ENCODE measurements at regions not wholly inside any gene's neighbourhood (a gene's known extent, or its start where the extent isn't known, plus 50 kb on each side); places are given as distances from the start of the nearest gene placed in this dataset.

GRCh38 chr9:89770531-89771174, 165.8 kb downstream of the GADD45G start:
- no peaks in the 10 kb centered on the region for H3K9me3 ChIP-seq (ENCODE audit: control insufficient read depth, insufficient read depth, low read depth, low read length)
- H3K4me3 ChIP-seq (ENCODE audit: low read depth, low read length): no peak overlapping the region
- no peaks in the 10 kb centered on the region for H3K4me1 ChIP-seq (ENCODE audit: control insufficient read depth, insufficient read depth, low read length)
- no peaks in the 10 kb centered on the region for H3K27me3 ChIP-seq (ENCODE audit: control insufficient read depth, insufficient read depth, low read length)
- no peak overlapping the region for H3K9ac ChIP-seq (ENCODE audit: low read length)
- H3K27ac ChIP-seq (ENCODE audit: low read depth, low read length): no peak overlapping the region
- H3K36me3 ChIP-seq (ENCODE audit: control insufficient read depth, insufficient read depth, low read length): no peaks in the 10 kb centered on the region

- Histone ChIP-seq H3K27ac (ENCODE audit: low read depth, low read length) (no peak overlapping the region), H3K27me3 (ENCODE audit: control insufficient read depth, insufficient read depth, low read length) (no peaks in the 10 kb centered on the region), H3K9me3 (ENCODE audit: control insufficient read depth, insufficient read depth, low read depth, low read length) (no peaks in the 10 kb centered on the region), H3K9ac (ENCODE audit: low read length) (no peak overlapping the region), H3K36me3 (ENCODE audit: control insufficient read depth, insufficient read depth, low read length) (no peaks in the 10 kb centered on the region), H3K4me3 (ENCODE audit: low read depth, low read length) (no peak overlapping the region), H3K4me1 (ENCODE audit: control insufficient read depth, insufficient read depth, low read length) (no peaks in the 10 kb centered on the region)
Observed at GRCh38 chr9:89771205-89771604, 166.4 kb downstream of the GADD45G start.

- Histone ChIP-seq H3K9ac (ENCODE audit: low read length) (no peak overlapping the region), H3K36me3 (ENCODE audit: control insufficient read depth, insufficient read depth, low read length) (no peaks in the 10 kb centered on the region), H3K27ac (ENCODE audit: low read depth, low read length) (no peak overlapping the region), H3K4me1 (ENCODE audit: control insufficient read depth, insufficient read depth, low read length) (no peaks in the 10 kb centered on the region), H3K4me3 (ENCODE audit: low read depth, low read length) (no peak overlapping the region), H3K9me3 (ENCODE audit: control insufficient read depth, insufficient read depth, low read depth, low read length) (no peaks in the 10 kb centered on the region), H3K27me3 (ENCODE audit: control insufficient read depth, insufficient read depth, low read length) (no peaks in the 10 kb centered on the region)
Observed at GRCh38 chr9:89773170-89773569, 168.4 kb downstream of the GADD45G start.

- Histone ChIP-seq H3K4me3 (ENCODE audit: low read depth, low read length) (no peak overlapping the region), H3K27ac (ENCODE audit: low read depth, low read length) (no peak overlapping the region), H3K9me3 (ENCODE audit: control insufficient read depth, insufficient read depth, low read depth, low read length) (no peaks in the 10 kb centered on the region), H3K4me1 (ENCODE audit: control insufficient read depth, insufficient read depth, low read length) (no peaks in the 10 kb centered on the region), H3K9ac (ENCODE audit: low read length) (no peak overlapping the region), H3K36me3 (ENCODE audit: control insufficient read depth, insufficient read depth, low read length) (no peaks in the 10 kb centered on the region), H3K27me3 (ENCODE audit: control insufficient read depth, insufficient read depth, low read length) (no peaks in the 10 kb centered on the region)
Observed at GRCh38 chr9:89774858-89775370, 170.1 kb downstream of the GADD45G start.

- no peak overlapping the region for H3K27ac ChIP-seq (ENCODE audit: low read depth, low read length)
- H3K27me3 ChIP-seq (ENCODE audit: control insufficient read depth, insufficient read depth, low read length): no peaks in the 10 kb centered on the region
- H3K36me3 ChIP-seq (ENCODE audit: control insufficient read depth, insufficient read depth, low read length): no peaks in the 10 kb centered on the region
- no peak overlapping the region for H3K4me3 ChIP-seq (ENCODE audit: low read depth, low read length)
- no peaks in the 10 kb centered on the region for H3K9me3 ChIP-seq (ENCODE audit: control insufficient read depth, insufficient read depth, low read depth, low read length)
- H3K4me1 ChIP-seq (ENCODE audit: control insufficient read depth, insufficient read depth, low read length): no peaks in the 10 kb centered on the region
- no peak overlapping the region for H3K9ac ChIP-seq (ENCODE audit: low read length)
Observed at GRCh38 chr9:89775641-89776040, 170.8 kb downstream of the GADD45G start.

- Histone ChIP-seq H3K9ac (ENCODE audit: low read length) (no peak overlapping the region), H3K27ac (ENCODE audit: low read depth, low read length) (no peak overlapping the region), H3K36me3 (ENCODE audit: control insufficient read depth, insufficient read depth, low read length) (no peaks in the 10 kb centered on the region), H3K4me3 (ENCODE audit: low read depth, low read length) (no peak overlapping the region), H3K27me3 (ENCODE audit: control insufficient read depth, insufficient read depth, low read length) (no peaks in the 10 kb centered on the region), H3K4me1 (ENCODE audit: control insufficient read depth, insufficient read depth, low read length) (no peaks in the 10 kb centered on the region), H3K9me3 (ENCODE audit: control insufficient read depth, insufficient read depth, low read depth, low read length) (no peaks in the 10 kb centered on the region)
Observed at GRCh38 chr9:89776795-89777525, 172.1 kb downstream of the GADD45G start.

GRCh38 chr9:89777544-89777943, 172.7 kb downstream of the GADD45G start:
- Histone ChIP-seq H3K9me3 (ENCODE audit: control insufficient read depth, insufficient read depth, low read depth, low read length) (no peaks in the 10 kb centered on the region), H3K27me3 (ENCODE audit: control insufficient read depth, insufficient read depth, low read length) (no peaks in the 10 kb centered on the region), H3K27ac (ENCODE audit: low read depth, low read length) (no peak overlapping the region), H3K4me1 (ENCODE audit: control insufficient read depth, insufficient read depth, low read length) (no peaks in the 10 kb centered on the region), H3K9ac (ENCODE audit: low read length) (no peak overlapping the region), H3K4me3 (ENCODE audit: low read depth, low read length) (no peak overlapping the region), H3K36me3 (ENCODE audit: control insufficient read depth, insufficient read depth, low read length) (no peaks in the 10 kb centered on the region)

GRCh38 chr9:89778100-89779090, 173.6 kb downstream of the GADD45G start:
- Histone ChIP-seq H3K36me3 (ENCODE audit: control insufficient read depth, insufficient read depth, low read length) (no peaks in the 10 kb centered on the region), H3K27ac (ENCODE audit: low read depth, low read length) (no peak overlapping the region; the same call in 1 of the 2 replicates)

GRCh38 chr9:89779405-89780203, 174.8 kb downstream of the GADD45G start:
- no peaks in the 10 kb centered on the region for H3K4me1 ChIP-seq (ENCODE audit: control insufficient read depth, insufficient read depth, low read length)
- H3K27me3 ChIP-seq (ENCODE audit: control insufficient read depth, insufficient read depth, low read length): no peaks in the 10 kb centered on the region
- H3K27ac ChIP-seq (ENCODE audit: low read depth, low read length): no peak overlapping the region
- H3K4me3 ChIP-seq (ENCODE audit: low read depth, low read length): no peak overlapping the region
- no peaks in the 10 kb centered on the region for H3K9me3 ChIP-seq (ENCODE audit: control insufficient read depth, insufficient read depth, low read depth, low read length)
- no peak overlapping the region for H3K9ac ChIP-seq (ENCODE audit: low read length)
- H3K36me3 ChIP-seq (ENCODE audit: control insufficient read depth, insufficient read depth, low read length): no peaks in the 10 kb centered on the region

More at GRCh38 chr9:89778100-89779090, 173.6 kb downstream of the GADD45G start:
- Histone ChIP-seq H3K4me1 (ENCODE audit: control insufficient read depth, insufficient read depth, low read length) (no peaks in the 10 kb centered on the region), H3K9me3 (ENCODE audit: control insufficient read depth, insufficient read depth, low read depth, low read length) (no peaks in the 10 kb centered on the region), H3K9ac (ENCODE audit: low read length) (no peak overlapping the region), H3K4me3 (ENCODE audit: low read depth, low read length) (no peak overlapping the region), H3K27me3 (ENCODE audit: control insufficient read depth, insufficient read depth, low read length) (no peaks in the 10 kb centered on the region)

GRCh38 chr9:89780959-89781358, 176.1 kb downstream of the GADD45G start:
- H3K4me3 ChIP-seq (ENCODE audit: low read depth, low read length): no peak overlapping the region
- H3K27me3 ChIP-seq (ENCODE audit: control insufficient read depth, insufficient read depth, low read length): no peaks in the 10 kb centered on the region
- H3K9ac ChIP-seq (ENCODE audit: low read length): no peak overlapping the region
- H3K4me1 ChIP-seq (ENCODE audit: control insufficient read depth, insufficient read depth, low read length): no peaks in the 10 kb centered on the region
- no peaks in the 10 kb centered on the region for H3K36me3 ChIP-seq (ENCODE audit: control insufficient read depth, insufficient read depth, low read length)
- no peaks in the 10 kb centered on the region for H3K9me3 ChIP-seq (ENCODE audit: control insufficient read depth, insufficient read depth, low read depth, low read length)
- H3K27ac ChIP-seq (ENCODE audit: low read depth, low read length): no peak overlapping the region

All from HUES6 (cell line).